HG03460 (cell line): ENCODE measurements at regions not wholly inside any gene's neighbourhood (a gene's known extent, or its start where the extent isn't known, plus 50 kb on each side); places are given as distances from the start of the nearest gene placed in this dataset.

Source experiments
- ATAC-seq: cut with Tn5 transposase; IDR thresholded peaks from one replicate; pipeline ENCODE4 v1.9.1; 2021; ENCODE audit not compliant: unreplicated experiment

GRCh38 chr13:99911965-99912566 is 59.5 kb downstream of the ZIC5 start:
- no peak for ATAC-seq

- ATAC-seq, result no peak
These were observed 60.2 kb downstream of the ZIC5 start for GRCh38 chr13:99911069-99911964.

- no peak for ATAC-seq
These were observed 61.5 kb downstream of the ZIC5 start for GRCh38 chr13:99909836-99910619.

GRCh38 chr13:99909097-99909835 is 62.3 kb downstream of the ZIC5 start:
- ATAC-seq, result no peak

GRCh38 chr13:99908140-99908803 is 63.3 kb downstream of the ZIC5 start:
- ATAC-seq, result no peak

- no peak for ATAC-seq
These were observed 63.9 kb downstream of the ZIC5 start for GRCh38 chr13:99907627-99908026.

GRCh38 chr13:99907038-99907437 is 64.5 kb downstream of the ZIC5 start:
- no peak for ATAC-seq

GRCh38 chr13:99905814-99906213 is 65.8 kb downstream of the ZIC5 start:
- no peak for ATAC-seq

GRCh38 chr13:99905224-99905623 is 66.3 kb downstream of the ZIC5 start:
- no peak for ATAC-seq

GRCh38 chr13:99903140-99903539 is 68.4 kb downstream of the ZIC5 start:
- no peak for ATAC-seq

- no peak for ATAC-seq
These were observed 68.9 kb downstream of the ZIC5 start for GRCh38 chr13:99902657-99903056.

- no peak for ATAC-seq
These were observed 70.6 kb downstream of the ZIC5 start for GRCh38 chr13:99900960-99901359.

- ATAC-seq, result no peak
These were observed 73.1 kb downstream of the ZIC5 start for GRCh38 chr13:99898421-99898820.

GRCh38 chr13:99897076-99897440 is 74.5 kb downstream of the ZIC5 start:
- ATAC-seq, result no peak

GRCh38 chr13:99896369-99897075 is 75.0 kb downstream of the ZIC5 start:
- ATAC-seq, result no peak

- ATAC-seq, result no peak
These were observed 75.9 kb downstream of the ZIC5 start for GRCh38 chr13:99895444-99896368.

- no peak for ATAC-seq
These were observed 76.6 kb downstream of the ZIC5 start for GRCh38 chr13:99894840-99895443.

- no peak for ATAC-seq
These were observed 77.3 kb downstream of the ZIC5 start for GRCh38 chr13:99894105-99894839.
